WI38 (cell line): ENCODE measurements at regions not wholly inside any gene's neighbourhood (a gene's known extent, or its start where the extent isn't known, plus 50 kb on each side); places are given as distances from the start of the nearest gene placed in this dataset.
"Not testable (repeated sequence)": the region's sequence is repeated elsewhere in the genome, so short reads cannot be mapped to it uniquely, and the experiment has no call there.

Source experiments
- H3K4me3 ChIP-seq: 2 replicates; pipeline ENCODE4 v1.5.1; 2011; ENCODE audit warnings: low read depth, mild to moderate bottlenecking, control low read depth, low read length
- TF ChIP-seq, protein P1 (sequence below): IDR thresholded peaks from 2 replicates; pipeline ENCODE4 v1.5.1; 2012; ENCODE audit warnings: low read depth, mild to moderate bottlenecking, control low read depth, low read length

DNA sequence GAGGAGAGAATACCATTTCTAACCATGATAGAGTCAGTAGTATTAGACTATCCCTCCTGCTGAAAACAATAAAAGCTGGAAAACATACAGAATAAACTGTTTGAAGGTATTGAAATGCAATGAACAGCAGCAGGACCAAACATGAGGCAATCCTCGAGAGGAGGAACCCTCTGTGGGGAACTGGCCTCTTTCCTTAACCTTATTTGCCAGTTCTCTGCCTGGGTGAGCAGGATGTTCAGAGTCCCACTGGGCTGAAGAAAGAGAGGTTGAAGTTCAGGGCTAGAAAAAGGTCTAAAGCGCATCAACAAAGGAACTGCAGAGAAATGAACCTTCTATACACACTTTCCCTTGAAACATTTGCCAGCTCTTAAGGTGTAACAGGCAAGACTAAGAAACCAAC, 79.8 kb upstream of the FHL2 start:
- TF ChIP-seq, protein P1, sequence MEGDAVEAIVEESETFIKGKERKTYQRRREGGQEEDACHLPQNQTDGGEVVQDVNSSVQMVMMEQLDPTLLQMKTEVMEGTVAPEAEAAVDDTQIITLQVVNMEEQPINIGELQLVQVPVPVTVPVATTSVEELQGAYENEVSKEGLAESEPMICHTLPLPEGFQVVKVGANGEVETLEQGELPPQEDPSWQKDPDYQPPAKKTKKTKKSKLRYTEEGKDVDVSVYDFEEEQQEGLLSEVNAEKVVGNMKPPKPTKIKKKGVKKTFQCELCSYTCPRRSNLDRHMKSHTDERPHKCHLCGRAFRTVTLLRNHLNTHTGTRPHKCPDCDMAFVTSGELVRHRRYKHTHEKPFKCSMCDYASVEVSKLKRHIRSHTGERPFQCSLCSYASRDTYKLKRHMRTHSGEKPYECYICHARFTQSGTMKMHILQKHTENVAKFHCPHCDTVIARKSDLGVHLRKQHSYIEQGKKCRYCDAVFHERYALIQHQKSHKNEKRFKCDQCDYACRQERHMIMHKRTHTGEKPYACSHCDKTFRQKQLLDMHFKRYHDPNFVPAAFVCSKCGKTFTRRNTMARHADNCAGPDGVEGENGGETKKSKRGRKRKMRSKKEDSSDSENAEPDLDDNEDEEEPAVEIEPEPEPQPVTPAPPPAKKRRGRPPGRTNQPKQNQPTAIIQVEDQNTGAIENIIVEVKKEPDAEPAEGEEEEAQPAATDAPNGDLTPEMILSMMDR = no peak

GRCh38 chr2:105477050-105477620, 78.3 kb upstream of the FHL2 start:
- not testable (repeated sequence) for H3K4me3 ChIP-seq

More for the DNA sequence above, 79.8 kb upstream of the FHL2 start:
- H3K4me3 ChIP-seq = no peak overlapping the region

DNA sequence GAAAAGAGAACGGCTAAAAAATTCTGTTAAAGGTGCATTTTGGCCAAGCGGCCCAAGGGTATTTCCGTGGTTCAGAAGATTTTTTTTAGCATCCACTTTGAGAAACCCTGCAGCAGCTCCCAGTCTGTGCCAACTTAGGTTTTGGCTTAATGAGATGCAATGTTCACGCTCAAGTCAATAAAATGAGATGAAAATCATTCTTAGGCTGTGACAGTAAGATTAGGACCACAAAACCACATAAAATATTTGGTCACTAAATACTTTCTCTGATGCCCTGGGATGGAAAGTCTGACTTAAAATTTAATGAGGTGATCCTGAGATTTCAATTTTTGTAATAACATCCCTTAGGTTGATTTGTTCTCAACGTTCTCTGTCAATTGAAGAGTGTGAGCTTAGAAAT, 74.2 kb upstream of the FHL2 start:
- no peak overlapping the region for H3K4me3 ChIP-seq
- TF ChIP-seq, protein P1 = no peak

GRCh38 chr2:105470979-105471378, 72.1 kb upstream of the FHL2 start:
- no peak overlapping the region for H3K4me3 ChIP-seq
- TF ChIP-seq, protein P1 = no peak

DNA sequence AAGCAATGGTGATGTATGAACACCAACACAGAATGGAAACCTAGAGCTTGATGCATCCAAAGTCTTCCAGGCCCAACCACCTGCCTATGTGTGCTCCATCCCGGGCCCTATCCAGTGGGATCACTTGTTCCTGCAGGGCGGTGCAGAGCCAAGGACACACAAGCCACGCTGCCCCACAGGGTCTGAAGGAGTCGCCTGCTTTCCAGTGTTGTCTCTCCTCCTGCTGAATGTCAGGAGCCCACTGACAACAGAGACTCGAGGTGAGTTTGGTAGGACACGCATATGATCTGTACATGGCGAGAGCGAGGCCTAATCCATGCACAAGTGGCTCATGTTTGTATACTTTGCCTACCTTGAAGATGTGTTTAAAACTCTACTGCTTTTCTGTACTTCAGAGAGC, 70.9 kb upstream of the FHL2 start:
- TF ChIP-seq, protein P1 = no peak
- H3K4me3 ChIP-seq = no peak overlapping the region

GRCh38 chr2:105468582-105469042, 69.8 kb upstream of the FHL2 start:
- TF ChIP-seq, protein P1 = no peak
- no peak overlapping the region for H3K4me3 ChIP-seq

- TF ChIP-seq, protein P1 = no peak
- H3K4me3 ChIP-seq = no peak overlapping the region
These were observed 65.5 kb upstream of the FHL2 start for GRCh38 chr2:105464325-105464724.
